H9 (cell line): ENCODE measurements at regions not wholly inside any gene's neighbourhood (a gene's known extent, or its start where the extent isn't known, plus 50 kb on each side); places are given as distances from the start of the nearest gene placed in this dataset.

Source experiments
- DNase-seq: peaks from one replicate; pipeline ENCODE4 v3.0.0-alpha.2; 2017
- H2AFZ ChIP-seq: one replicate; pipeline ENCODE4 v1.6.1; 2013; ENCODE audit warnings: mild to moderate bottlenecking, low read length, control low read depth, moderate library complexity
- H2AK5ac ChIP-seq: 2 replicates; pipeline ENCODE4 v1.6.1; 2013; ENCODE audit warnings: low read length, control low read depth, mixed read lengths; ENCODE audit not compliant: insufficient read length
- H2BK120ac ChIP-seq: one replicate; pipeline ENCODE4 v1.6.1; 2013; ENCODE audit warnings: low read depth, mild to moderate bottlenecking, low read length, control low read depth, inconsistent platforms; ENCODE audit not compliant: poor library complexity, severe bottlenecking
- H2BK12ac ChIP-seq: 2 replicates; pipeline ENCODE4 v1.6.1; 2013; ENCODE audit warnings: low read length, control low read depth, mixed read lengths, low read depth; ENCODE audit not compliant: insufficient read length
- H2BK15ac ChIP-seq: 2 replicates; pipeline ENCODE4 v1.6.1; 2013; ENCODE audit warnings: low read depth, low read length, control low read depth
- H2BK20ac ChIP-seq: one replicate; pipeline ENCODE4 v1.6.1; 2013; ENCODE audit warnings: low read depth, mild to moderate bottlenecking, low read length, control low read depth, inconsistent platforms; ENCODE audit not compliant: poor library complexity, severe bottlenecking
- H2BK5ac ChIP-seq: 2 replicates; pipeline ENCODE4 v1.6.1; 2013; ENCODE audit warnings: low read length, control low read depth, mixed read lengths; ENCODE audit not compliant: insufficient read length
- H3K14ac ChIP-seq: 2 replicates; pipeline ENCODE4 v1.6.1; 2013; ENCODE audit warnings: low read length, control low read depth; ENCODE audit not compliant: insufficient read depth
- H3K18ac ChIP-seq: 2 replicates; pipeline ENCODE4 v1.6.1; 2013; ENCODE audit warnings: low read depth, mild to moderate bottlenecking, mixed read lengths, low read length, control low read depth; ENCODE audit not compliant: insufficient read length
- H3K23ac ChIP-seq: 2 replicates; pipeline ENCODE4 v1.6.1; 2013; ENCODE audit warnings: low read length, control low read depth, mixed read lengths, low read depth; ENCODE audit not compliant: insufficient read length
- H3K23me2 ChIP-seq: 2 replicates; pipeline ENCODE4 v1.6.1; 2013; ENCODE audit warnings: low read depth, mild to moderate bottlenecking, mixed read lengths, low read length, control low read depth; ENCODE audit not compliant: insufficient read length, poor library complexity, severe bottlenecking
- H3K27ac ChIP-seq: 2 replicates; pipeline ENCODE4 v1.5.1; 2013; ENCODE audit warnings: low read length, control low read depth, mixed read lengths, low read depth; ENCODE audit not compliant: insufficient read length
- H3K27me3 ChIP-seq: 2 replicates; pipeline ENCODE4 v1.6.1; 2013; ENCODE audit warnings: low read length, control low read depth, inconsistent platforms; ENCODE audit not compliant: insufficient read depth
- H3K4ac ChIP-seq: 2 replicates; pipeline ENCODE4 v1.6.1; 2013; ENCODE audit warnings: low read depth, mild to moderate bottlenecking, control low read depth, inconsistent platforms, low read length, moderate library complexity
- H3K4me1 ChIP-seq: 2 replicates; pipeline ENCODE4 v1.6.1; 2013; ENCODE audit warnings: low read length, control low read depth, inconsistent platforms; ENCODE audit not compliant: insufficient read depth
- H3K4me2 ChIP-seq: 2 replicates; pipeline ENCODE4 v1.6.1; 2013; ENCODE audit warnings: low read length, control low read depth, mixed read lengths; ENCODE audit not compliant: insufficient read length, insufficient read depth
- H3K56ac ChIP-seq: 2 replicates; pipeline ENCODE4 v1.6.1; 2013; ENCODE audit warnings: low read depth, mild to moderate bottlenecking, mixed read lengths, low read length, control low read depth; ENCODE audit not compliant: insufficient read length
- H3K79me1 ChIP-seq: 2 replicates; pipeline ENCODE4 v1.6.1; 2013; ENCODE audit warnings: low read depth, mild to moderate bottlenecking, moderate library complexity, low read length, control low read depth, inconsistent platforms; ENCODE audit not compliant: insufficient read depth, poor library complexity, severe bottlenecking
- H3K79me2 ChIP-seq: 2 replicates; pipeline ENCODE4 v1.6.1; 2013; ENCODE audit warnings: low read length, control low read depth, inconsistent platforms; ENCODE audit not compliant: insufficient read depth
- H3K9ac ChIP-seq: 2 replicates; pipeline ENCODE4 v1.6.1; 2013; ENCODE audit warnings: low read length, control low read depth, mixed read lengths; ENCODE audit not compliant: insufficient read length; ENCODE audit errors: extremely low read depth
- H3K9me3 ChIP-seq: one replicate; pipeline ENCODE4 v1.6.1; 2013; ENCODE audit warnings: low read depth, low read length, inconsistent platforms; ENCODE audit not compliant: control insufficient read depth
- H3T11ph ChIP-seq: one replicate; pipeline ENCODE4 v1.6.1; 2013; ENCODE audit warnings: mild to moderate bottlenecking, low read length, control low read depth, inconsistent platforms
- H4K20me1 ChIP-seq: one replicate; pipeline ENCODE4 v1.6.1; 2013; ENCODE audit not compliant: control insufficient read depth, insufficient read length, insufficient read depth
- H4K5ac ChIP-seq: 2 replicates; pipeline ENCODE4 v1.6.1; 2013; ENCODE audit warnings: low read depth, mild to moderate bottlenecking, mixed read lengths, low read length, control low read depth; ENCODE audit not compliant: insufficient read length
- H4K8ac ChIP-seq: replicated peaks from 2 replicates; pipeline ENCODE4 v1.6.1; 2013; ENCODE audit warnings: low read length, control low read depth, mixed read lengths, low read depth; ENCODE audit not compliant: insufficient read length
- H4K91ac ChIP-seq: 2 replicates; pipeline ENCODE4 v1.6.1; 2013; ENCODE audit warnings: low read depth, mild to moderate bottlenecking, moderate library complexity, mixed read lengths, low read length, control low read depth; ENCODE audit not compliant: insufficient read length
- H3K27ac Mint-ChIP-seq, 3 experiments: 2 replicates in 2 of 3; 3 replicates in 1 of 3; pipeline ENCODE4 v1.8.0; 2020 to 2021; ENCODE audit warnings: mixed read lengths in 3 of 3, mild to moderate bottlenecking in 1 of 3, moderate library complexity in 1 of 3
- H3K27me3 Mint-ChIP-seq: 2 replicates; pipeline ENCODE4 v1.8.0; 2021; ENCODE audit warnings: low read depth, mild to moderate bottlenecking, moderate library complexity, mixed read lengths
- H3K36me3 Mint-ChIP-seq, 3 experiments: 2 replicates in 2 of 3; 3 replicates in 1 of 3; pipeline ENCODE4 v1.8.0; 2020 to 2021; ENCODE audit warnings: low read depth in 3 of 3, mixed read lengths in 3 of 3; ENCODE audit not compliant: insufficient read depth in 1 of 3
- H3K4me1 Mint-ChIP-seq, 2 experiments: 2 replicates each; pipeline ENCODE4 v1.8.0; 2020; ENCODE audit warnings: mixed read lengths in 2 of 2
- H3K4me3 Mint-ChIP-seq, 2 experiments: 2 replicates in 1 of 2; 3 replicates in 1 of 2; pipeline ENCODE4 v1.8.0; 2020 to 2021; ENCODE audit warnings: mild to moderate bottlenecking in 2 of 2, mixed read lengths in 2 of 2, moderate library complexity in 1 of 2
- H3K9me3 Mint-ChIP-seq, 2 experiments: 2 replicates in 1 of 2; 3 replicates in 1 of 2; pipeline ENCODE4 v1.8.0; 2020; ENCODE audit warnings: mild to moderate bottlenecking in 2 of 2, mixed read lengths in 2 of 2, moderate library complexity in 1 of 2
- WGBS: extraction: QIAGEN DNeasy Blood & Tissue Kit; methylation state at CpG from one replicate; pipeline ENCODE4 v1.1.7; 2013; ENCODE audit warnings: missing lambda C conversion rate, low lambda C conversion rate, mixed read lengths; ENCODE audit not compliant: insufficient read length; ENCODE audit errors: extremely low coverage; 5-methylcytosine and 5-hydroxymethylcytosine counted together
- TF ChIP-seq, protein P1 (sequence below): fragments of 200-600 bp; sonication (generic); conservative IDR thresholded peaks from 3 replicates; pipeline ENCODE4 v1.8.0; 2021; ENCODE audit warnings: antibody characterized with exemption, mild to moderate bottlenecking

DNA sequence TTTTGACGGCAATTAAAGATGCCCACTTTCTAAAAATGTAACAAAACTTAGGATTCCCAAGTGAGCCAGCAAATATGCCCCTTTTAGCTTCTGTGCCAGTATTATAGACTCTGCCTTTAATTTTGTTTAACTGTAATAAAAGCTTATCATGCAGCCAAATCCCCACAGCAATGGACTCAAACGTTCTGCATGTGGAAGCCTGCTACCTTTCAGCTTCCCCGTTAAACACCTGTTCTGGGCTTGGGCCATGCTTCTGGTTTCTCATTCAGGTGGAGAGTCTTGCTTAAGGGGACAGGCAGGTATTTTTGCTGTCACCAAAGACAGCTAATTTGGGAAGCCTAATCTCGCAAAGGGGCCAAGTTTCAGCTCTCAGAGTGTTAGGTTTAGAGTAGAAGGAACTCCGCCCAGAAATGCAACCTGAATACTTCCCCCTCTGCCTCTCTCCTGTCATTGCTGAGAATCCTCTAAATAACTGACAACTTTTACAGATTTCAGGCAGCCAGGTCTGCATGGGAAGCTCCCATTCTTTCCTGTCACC, 399.4 kb upstream of the ATP11B start:
- Histone ChIP-seq H2BK5ac (no peak overlapping the region), H3K27ac (no peak overlapping the region), H4K91ac (no peak overlapping the region), H3K9ac (no peak overlapping the region), H2BK12ac (no peak overlapping the region), H3K4me1 (no peaks in the 10 kb centered on the region; the same call in 1 of the 2 replicates), H3K79me2 (no peaks in the 10 kb centered on the region), H3K23me2 (no peaks in the 10 kb centered on the region), H3K4me2 (no peak overlapping the region), H3K18ac (no peak overlapping the region), H3K14ac (no peak overlapping the region), H3K27me3 (no peaks in the 10 kb centered on the region), H3T11ph (no peak overlapping the region), H3K9me3 (no peaks in the 10 kb centered on the region), H2BK120ac (no peak overlapping the region), H2AFZ (no peak overlapping the region), H3K56ac (no peak overlapping the region), H4K20me1 (no peaks in the 10 kb centered on the region), H2BK15ac (no peak overlapping the region), H3K23ac (no peak overlapping the region), H4K5ac (no peak overlapping the region), H2AK5ac (no peak overlapping the region), H2BK20ac (no peak overlapping the region), H4K8ac (no peak overlapping the region), H3K79me1 (no peaks in the 10 kb centered on the region), H3K4ac (no peak overlapping the region)
- H3K36me3 Mint-ChIP-seq, result peaks cover 0 to 6% (median 0%) of the 10 kb centered on the region in 3 experiments; a peak in 4 of 7 replicates
- peaks cover 17 to 30% of the 10 kb centered on the region in 2 experiments for H3K4me1 Mint-ChIP-seq
- no CpG with 5 or more reads among the region's 5 CpGs for WGBS
- H3K9me3 Mint-ChIP-seq, result no peaks in the 10 kb centered on the region
- no peak overlapping the region for H3K4me3 Mint-ChIP-seq
- no peak overlapping the region for H3K27ac Mint-ChIP-seq
- H3K27me3 Mint-ChIP-seq, result no peaks in the 10 kb centered on the region
- no peak for DNase-seq
- TF ChIP-seq, protein P1, sequence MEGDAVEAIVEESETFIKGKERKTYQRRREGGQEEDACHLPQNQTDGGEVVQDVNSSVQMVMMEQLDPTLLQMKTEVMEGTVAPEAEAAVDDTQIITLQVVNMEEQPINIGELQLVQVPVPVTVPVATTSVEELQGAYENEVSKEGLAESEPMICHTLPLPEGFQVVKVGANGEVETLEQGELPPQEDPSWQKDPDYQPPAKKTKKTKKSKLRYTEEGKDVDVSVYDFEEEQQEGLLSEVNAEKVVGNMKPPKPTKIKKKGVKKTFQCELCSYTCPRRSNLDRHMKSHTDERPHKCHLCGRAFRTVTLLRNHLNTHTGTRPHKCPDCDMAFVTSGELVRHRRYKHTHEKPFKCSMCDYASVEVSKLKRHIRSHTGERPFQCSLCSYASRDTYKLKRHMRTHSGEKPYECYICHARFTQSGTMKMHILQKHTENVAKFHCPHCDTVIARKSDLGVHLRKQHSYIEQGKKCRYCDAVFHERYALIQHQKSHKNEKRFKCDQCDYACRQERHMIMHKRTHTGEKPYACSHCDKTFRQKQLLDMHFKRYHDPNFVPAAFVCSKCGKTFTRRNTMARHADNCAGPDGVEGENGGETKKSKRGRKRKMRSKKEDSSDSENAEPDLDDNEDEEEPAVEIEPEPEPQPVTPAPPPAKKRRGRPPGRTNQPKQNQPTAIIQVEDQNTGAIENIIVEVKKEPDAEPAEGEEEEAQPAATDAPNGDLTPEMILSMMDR, result no peak
